GM23338 (cell line): ENCODE measurements at regions not wholly inside any gene's neighbourhood (a gene's known extent, or its start where the extent isn't known, plus 50 kb on each side); places are given as distances from the start of the nearest gene placed in this dataset.
A peak's percentile ranks its signal among the peaks of the same experiment; 100 is the strongest.

Experiments used
- ATAC-seq: fragments of 200-7000 bp; cut with Tn5 transposase; 3 replicates; pipeline ENCODE4 v1.9.1; 2020
- DNase-seq: peaks from one replicate; pipeline ENCODE4 v3.0.0-alpha.2; 2015; ENCODE audit warnings: low spot score
- H2AFZ ChIP-seq: fragments of 200-600 bp; sonication (generic); 2 replicates; pipeline ENCODE4 v1.8.0; 2016; ENCODE audit warnings: antibody characterized with exemption, mild to moderate bottlenecking, moderate library complexity
- H3F3A ChIP-seq: fragments of 200-600 bp; sonication (generic); replicated peaks from 2 replicates; pipeline ENCODE4 v1.8.0; 2017; ENCODE audit warnings: antibody characterized with exemption, mixed run types, low read depth
- H3K27ac ChIP-seq: fragments of 200-600 bp; sonication (generic); 2 replicates; pipeline ENCODE4 v1.6.1; 2016; ENCODE audit warnings: low read depth
- H3K27me3 ChIP-seq: fragments of 200-600 bp; sonication (generic); 2 replicates; pipeline ENCODE4 v1.8.0; 2016; ENCODE audit warnings: mild to moderate bottlenecking, mixed run types, moderate library complexity; ENCODE audit not compliant: insufficient read depth
- H3K36me3 ChIP-seq: fragments of 200-600 bp; sonication (generic); 2 replicates; pipeline ENCODE4 v1.8.0; 2016; ENCODE audit warnings: mild to moderate bottlenecking; ENCODE audit not compliant: insufficient read depth
- H3K4me1 ChIP-seq: fragments of 200-600 bp; sonication (generic); 2 replicates; pipeline ENCODE4 v1.8.0; 2016; ENCODE audit warnings: mild to moderate bottlenecking, moderate library complexity; ENCODE audit not compliant: insufficient read depth
- H3K4me2 ChIP-seq: fragments of 200-600 bp; sonication (generic); 2 replicates; pipeline ENCODE4 v1.7.1; 2017; ENCODE audit warnings: mixed run types
- H3K4me3 ChIP-seq: fragments of 200-600 bp; sonication (generic); 2 replicates; pipeline ENCODE4 v1.6.1; 2016; ENCODE audit warnings: mixed run types
- H3K79me2 ChIP-seq: fragments of 200-600 bp; sonication (generic); replicated peaks from 2 replicates; pipeline ENCODE4 v1.8.0; 2017; ENCODE audit warnings: mild to moderate bottlenecking; ENCODE audit not compliant: insufficient read depth
- H3K9me2 ChIP-seq: fragments of 200-600 bp; sonication (generic); 2 replicates; pipeline ENCODE4 v1.8.0; 2017; ENCODE audit not compliant: insufficient read depth
- H4K20me1 ChIP-seq: fragments of 200-600 bp; sonication (generic); replicated peaks from 2 replicates; pipeline ENCODE4 v1.8.0; 2017; ENCODE audit warnings: mild to moderate bottlenecking; ENCODE audit not compliant: insufficient read depth
- H3K27ac Mint-ChIP-seq: 2 replicates; pipeline ENCODE4 v1.8.0; 2020; ENCODE audit warnings: inconsistent platforms, mild to moderate bottlenecking, moderate library complexity, mixed read lengths
- H3K27me3 Mint-ChIP-seq: 3 replicates; pipeline ENCODE4 v1.8.0; 2022; ENCODE audit warnings: low read depth, mild to moderate bottlenecking, moderate library complexity, mixed read lengths, inconsistent platforms; ENCODE audit not compliant: insufficient read depth, poor library complexity
- H3K36me3 Mint-ChIP-seq: 3 replicates; pipeline ENCODE4 v1.8.0; 2021; ENCODE audit warnings: low read depth, mild to moderate bottlenecking, inconsistent platforms, moderate library complexity, mixed read lengths
- H3K4me1 Mint-ChIP-seq: 3 replicates; pipeline ENCODE4 v1.8.0; 2020; ENCODE audit warnings: mild to moderate bottlenecking, inconsistent platforms, mixed read lengths
- H3K4me3 Mint-ChIP-seq: 3 replicates; pipeline ENCODE4 v1.8.0; 2021; ENCODE audit warnings: moderate library complexity, mild to moderate bottlenecking, inconsistent platforms, mixed read lengths
- H3K9me3 Mint-ChIP-seq: 3 replicates; pipeline ENCODE4 v1.8.0; 2020; ENCODE audit warnings: moderate library complexity, mild to moderate bottlenecking, inconsistent platforms, mixed read lengths
- CTCF ChIP-seq, 2 experiments: fragments of 200-600 bp in 1 of 2; sonication (generic) in 1 of 2; conservative IDR thresholded peaks; 2 replicates each; pipeline versions ENCODE4 v1.5.1 to v1.6.1; 2016 to 2017; ENCODE audit warnings: antibody characterized with exemption in 2 of 2, low read depth in 2 of 2, mild to moderate bottlenecking in 2 of 2, moderate library complexity in 1 of 2
- EZH2phosphoT487 ChIP-seq: fragments of 200-600 bp; sonication (generic); IDR thresholded peaks from one replicate; pipeline ENCODE4 v1.8.1; 2018; ENCODE audit warnings: antibody characterized with exemption; ENCODE audit not compliant: unreplicated experiment
- ZNF331 ChIP-seq: fragments of 250-450 bp; sonication (Bioruptor Pico); IDR thresholded peaks from 2 replicates; pipeline ENCODE4 v1.5.0; 2020; ENCODE audit warnings: low read depth, mild to moderate bottlenecking, moderate library complexity

DNA sequence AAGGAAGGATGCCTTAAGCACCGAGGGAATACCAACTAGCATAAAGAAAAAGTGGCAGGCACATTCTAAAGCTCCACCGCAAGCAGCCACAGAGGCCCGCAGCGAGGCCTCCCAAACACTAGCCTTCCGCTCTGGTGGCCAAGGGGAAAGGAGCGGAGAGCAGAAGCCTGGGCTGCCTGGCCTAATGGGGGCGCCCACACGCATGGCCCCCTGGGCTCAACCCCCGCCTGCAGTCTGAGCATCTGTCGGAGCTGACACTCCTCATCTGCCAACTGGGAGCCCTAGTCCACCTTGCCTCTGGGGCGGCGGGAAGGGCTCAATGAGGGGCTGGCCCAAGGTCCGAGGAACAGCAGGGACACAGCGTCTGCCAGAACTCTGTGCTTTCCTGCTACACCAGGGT is 50.1 kb upstream of the WNT11 start:
- Histone ChIP-seq H3K79me2 (no peaks in the 10 kb centered on the region), H3F3A (no peaks in the 10 kb centered on the region), H2AFZ (0 out of 2 replicates have a peak overlapping the region, but pooled peaks have one; percentile 66), H3K4me2 (no peak overlapping the region), H3K36me3 (no peaks in the 10 kb centered on the region), H3K9me2 (no peaks in the 10 kb centered on the region), H3K27ac (no peak overlapping the region), H3K4me3 (no peak overlapping the region), H3K4me1 (no peaks in the 10 kb centered on the region), H3K27me3 (no peaks in the 10 kb centered on the region), H4K20me1 (no peaks in the 10 kb centered on the region)
- H3K27me3 Mint-ChIP-seq: peaks cover 9% of the 10 kb centered on the region
- H3K4me1 Mint-ChIP-seq: peaks cover 7% of the 10 kb centered on the region; the same call in 2 of the 3 replicates
- H3K36me3 Mint-ChIP-seq: no peaks in the 10 kb centered on the region
- peak; percentile 68 for DNase-seq
- H3K9me3 Mint-ChIP-seq: peaks cover 4% of the 10 kb centered on the region; the same call in 2 of the 3 replicates
- peak; percentile 93 for ATAC-seq
- no peak overlapping the region for H3K4me3 Mint-ChIP-seq
- TF ChIP-seq ZNF331: no peak
- TF ChIP-seq EZH2phosphoT487: no peak
- TF ChIP-seq CTCF (conservative IDR thresholded peaks at IDR 0.05; ENCODE audit: low read depth in 2 of 2): peak in 1 of 2 experiments; percentile 47; a peak in 3 of 4 replicates
- H3K27ac Mint-ChIP-seq: no peak overlapping the region
